ENCODE measurements at regions not wholly inside any gene's neighbourhood (a gene's known extent, or its start where the extent isn't known, plus 50 kb on each side); places are given as distances from the start of the nearest gene placed in this dataset.

DNA sequence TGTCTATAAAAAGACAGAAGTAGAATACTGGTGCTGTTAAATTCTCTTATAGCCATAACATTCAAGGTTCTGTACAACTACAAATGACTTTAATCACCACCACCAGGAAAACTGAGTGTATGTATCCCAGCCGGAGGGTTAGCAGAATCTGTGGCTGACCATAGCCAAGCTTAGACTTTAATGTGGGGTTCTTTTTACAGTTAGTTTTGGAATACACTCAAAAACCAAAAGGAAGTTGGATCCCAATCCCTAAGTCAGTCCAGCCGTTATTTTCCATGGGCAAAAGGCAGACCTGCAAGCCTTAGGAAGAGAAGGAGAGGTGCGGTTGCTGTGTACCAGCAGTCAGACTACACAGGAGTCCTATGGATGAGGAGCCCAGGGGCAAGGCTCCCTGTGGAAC is 179.8 kb downstream of the ENC1 start:
- TF ChIP-seq EZH2 (IDR thresholded peaks at IDR 0.05; ENCODE audit: low read depth, unreplicated experiment) (no peak), CREB1 (CRISPR knock-in tag; IDR thresholded peaks at IDR 0.05; ENCODE audit: low read depth) (no peak)
- TF ChIP-seq, protein P1, sequence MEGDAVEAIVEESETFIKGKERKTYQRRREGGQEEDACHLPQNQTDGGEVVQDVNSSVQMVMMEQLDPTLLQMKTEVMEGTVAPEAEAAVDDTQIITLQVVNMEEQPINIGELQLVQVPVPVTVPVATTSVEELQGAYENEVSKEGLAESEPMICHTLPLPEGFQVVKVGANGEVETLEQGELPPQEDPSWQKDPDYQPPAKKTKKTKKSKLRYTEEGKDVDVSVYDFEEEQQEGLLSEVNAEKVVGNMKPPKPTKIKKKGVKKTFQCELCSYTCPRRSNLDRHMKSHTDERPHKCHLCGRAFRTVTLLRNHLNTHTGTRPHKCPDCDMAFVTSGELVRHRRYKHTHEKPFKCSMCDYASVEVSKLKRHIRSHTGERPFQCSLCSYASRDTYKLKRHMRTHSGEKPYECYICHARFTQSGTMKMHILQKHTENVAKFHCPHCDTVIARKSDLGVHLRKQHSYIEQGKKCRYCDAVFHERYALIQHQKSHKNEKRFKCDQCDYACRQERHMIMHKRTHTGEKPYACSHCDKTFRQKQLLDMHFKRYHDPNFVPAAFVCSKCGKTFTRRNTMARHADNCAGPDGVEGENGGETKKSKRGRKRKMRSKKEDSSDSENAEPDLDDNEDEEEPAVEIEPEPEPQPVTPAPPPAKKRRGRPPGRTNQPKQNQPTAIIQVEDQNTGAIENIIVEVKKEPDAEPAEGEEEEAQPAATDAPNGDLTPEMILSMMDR (conservative IDR thresholded peaks at IDR 0.05; ENCODE audit: low read depth in 2 of 2) = no peak

All from GM23338 (cell line).